ENCODE measurements at regions not wholly inside any gene's neighbourhood (a gene's known extent, or its start where the extent isn't known, plus 50 kb on each side); places are given as distances from the start of the nearest gene placed in this dataset.
"Not testable (repeated sequence)": the region's sequence is repeated elsewhere in the genome, so short reads cannot be mapped to it uniquely, and the experiment has no call there.

- intact Hi-C loops (cut with micrococcal nuclease), result no loop called here
Observed at GRCh38 chr6:150456466-150456865, 87.7 kb downstream of the IYD start.

DNA sequence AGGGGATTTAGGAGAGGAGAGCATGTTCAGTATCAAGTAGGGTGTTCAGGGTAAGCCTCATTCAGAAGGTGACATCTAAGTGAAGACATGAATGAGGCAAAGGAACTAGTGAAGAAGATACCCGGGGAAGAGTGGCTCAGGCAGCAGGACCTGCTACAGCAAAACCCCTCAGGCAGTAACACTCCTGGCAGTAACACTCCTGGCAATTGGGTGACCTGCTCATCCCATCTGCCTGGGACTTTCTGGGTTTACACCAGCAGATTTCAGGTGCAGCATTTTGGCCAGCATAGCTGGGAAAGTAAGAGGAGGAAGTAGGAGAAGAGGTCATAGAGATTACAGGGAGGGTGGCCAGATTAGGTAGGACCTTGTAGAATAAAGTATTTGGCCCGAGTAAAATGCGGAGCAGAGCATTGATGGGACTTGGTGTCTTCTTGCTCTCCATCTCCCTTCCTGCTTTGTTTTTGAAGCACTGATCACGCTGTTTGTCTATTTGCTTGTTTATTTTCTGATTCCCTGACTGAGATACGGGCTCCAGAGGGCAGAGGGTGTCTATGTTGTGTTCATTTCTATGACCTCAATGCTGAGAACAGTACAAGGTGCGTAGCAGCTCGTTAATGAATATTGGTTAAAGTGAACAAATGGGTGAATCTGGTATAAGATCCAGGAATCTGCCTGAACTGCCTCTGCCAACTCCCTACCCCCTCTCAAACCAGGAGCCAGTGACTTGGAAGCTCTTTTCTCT, 88.3 kb downstream of the IYD start:
- intact Hi-C loops (cut with micrococcal nuclease), result no loop called here

DNA sequence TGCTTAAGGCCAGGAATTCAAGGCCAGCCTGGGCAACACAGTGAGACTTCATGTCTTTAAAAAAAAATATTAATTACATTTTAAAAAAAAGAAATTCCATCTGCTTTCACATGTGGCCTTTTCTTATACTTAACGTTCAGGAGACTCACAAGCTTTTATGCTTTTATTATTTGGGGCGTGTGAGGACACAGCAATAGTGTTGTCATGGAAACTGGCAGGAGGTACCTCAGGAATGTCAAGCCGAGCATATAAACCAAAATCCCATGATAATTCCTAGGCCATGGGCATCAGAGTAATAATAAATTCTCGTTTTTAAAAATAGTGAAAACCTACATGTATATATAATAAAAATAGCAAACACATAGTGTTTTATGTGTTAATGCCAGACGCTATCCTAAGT, 89.8 kb downstream of the IYD start:
- intact Hi-C loops (cut with micrococcal nuclease), result no loop called here

- intact Hi-C loops (cut with micrococcal nuclease), result no loop called here
Observed at GRCh38 chr6:150463852-150464251, 95.0 kb downstream of the IYD start.

DNA sequence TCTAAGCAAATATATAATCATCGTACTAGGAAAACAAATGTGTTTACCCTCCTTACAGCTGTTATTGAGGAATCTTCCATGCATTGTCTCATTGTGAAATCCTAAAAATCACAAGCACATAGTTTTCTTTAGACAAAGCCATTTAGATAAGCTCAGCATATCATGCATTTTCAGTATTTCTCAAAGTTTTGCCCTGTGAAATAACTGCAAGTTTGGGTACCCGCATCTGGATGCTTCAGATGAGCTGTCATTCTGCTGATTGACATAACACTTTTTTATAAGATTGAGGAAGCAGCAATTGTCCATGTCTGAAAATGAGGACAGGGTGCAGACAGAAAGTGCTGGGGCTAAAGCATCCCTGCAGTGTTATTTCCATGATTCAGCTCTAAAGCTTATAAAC, 96.2 kb downstream of the IYD start:
- intact Hi-C loops (cut with micrococcal nuclease), result no loop called here

DNA sequence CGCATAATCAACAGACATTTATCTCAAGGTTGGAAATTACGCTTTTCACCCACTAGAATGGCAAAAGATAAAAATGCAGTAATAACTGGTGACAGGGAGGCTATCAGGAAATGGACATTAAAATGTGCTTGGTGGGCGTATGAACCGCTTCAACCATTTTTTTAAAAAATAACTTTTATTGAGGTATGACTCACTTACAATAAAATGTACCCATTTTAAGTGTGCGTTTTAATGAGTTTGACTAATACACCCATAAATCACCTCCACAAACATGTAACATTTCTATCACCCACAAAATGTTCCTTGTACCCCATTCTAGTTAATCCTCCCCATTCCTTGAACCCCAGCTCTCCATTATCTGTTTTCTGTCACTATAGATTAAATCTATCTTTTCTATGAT, 96.8 kb downstream of the IYD start:
- intact Hi-C loops (cut with micrococcal nuclease), result no loop called here

GRCh38 chr6:150466196-150466595, 97.4 kb downstream of the IYD start:
- intact Hi-C loops (cut with micrococcal nuclease), result no loop called here

DNA sequence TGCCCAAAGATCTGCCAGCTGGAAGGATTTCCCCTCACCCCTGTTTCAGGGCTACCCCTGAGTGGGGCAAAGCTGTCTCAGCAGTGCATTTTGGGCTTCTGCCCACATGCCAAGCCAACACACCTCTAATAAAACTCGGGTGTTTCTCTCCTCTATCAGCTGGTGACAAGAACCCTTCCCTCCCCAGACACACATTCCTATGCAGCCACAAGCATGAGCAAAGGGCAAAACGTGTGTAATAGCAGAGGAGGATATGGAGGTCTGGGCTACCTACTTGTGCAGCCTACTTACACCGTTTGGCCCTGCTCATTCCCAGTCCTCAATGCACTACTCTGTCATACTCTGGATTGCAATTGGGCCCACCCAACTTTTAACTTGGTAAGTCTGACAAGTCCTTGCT, 101.3 kb downstream of the IYD start:
- intact Hi-C loops (cut with micrococcal nuclease), result no loop called here

GRCh38 chr6:150470960-150471665, 102.3 kb downstream of the IYD start:
- intact Hi-C loops (cut with micrococcal nuclease), result no loop called here

DNA sequence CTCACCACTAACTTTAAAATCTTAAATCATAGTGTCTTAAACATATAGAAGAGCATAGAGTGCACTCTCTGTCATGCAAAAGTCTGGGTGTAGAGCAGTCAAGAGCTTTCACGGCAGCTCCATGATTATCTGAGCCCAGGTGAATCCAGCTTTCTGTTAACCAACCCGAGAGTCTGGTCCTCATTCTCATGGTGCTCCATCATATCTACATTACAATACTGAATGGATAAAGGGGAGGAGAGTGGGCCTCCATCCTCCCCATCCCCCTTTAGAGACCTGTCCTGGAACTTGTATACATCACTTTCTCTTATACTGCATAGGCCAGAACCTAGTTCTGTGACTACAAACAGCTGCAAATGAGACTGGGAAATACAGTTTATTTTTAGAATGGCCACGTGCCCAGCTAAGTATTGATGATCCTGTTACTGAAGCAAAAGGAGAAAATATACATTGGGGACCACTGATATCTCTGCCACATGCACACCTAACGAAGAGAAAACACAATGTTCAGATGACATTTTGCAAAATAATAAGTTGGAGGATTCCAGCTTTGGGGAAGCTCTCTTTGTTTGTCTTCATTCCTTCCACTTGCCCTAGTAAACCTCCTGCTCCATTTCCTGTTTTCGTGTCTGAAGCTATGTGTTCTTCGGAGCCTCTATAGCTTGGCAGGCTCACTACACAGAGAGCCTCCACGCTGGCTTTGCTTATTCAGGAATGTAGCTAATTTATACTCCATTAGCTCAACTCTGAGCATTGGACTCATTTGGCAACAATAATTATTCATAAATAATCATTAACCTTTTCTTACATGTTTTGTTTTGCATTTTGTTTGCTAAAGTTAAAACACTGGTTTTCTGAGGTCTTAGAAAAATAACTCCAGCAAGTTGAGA, 110.1 kb downstream of the IYD start:
- intact Hi-C loops (cut with micrococcal nuclease), result no loop called here

DNA sequence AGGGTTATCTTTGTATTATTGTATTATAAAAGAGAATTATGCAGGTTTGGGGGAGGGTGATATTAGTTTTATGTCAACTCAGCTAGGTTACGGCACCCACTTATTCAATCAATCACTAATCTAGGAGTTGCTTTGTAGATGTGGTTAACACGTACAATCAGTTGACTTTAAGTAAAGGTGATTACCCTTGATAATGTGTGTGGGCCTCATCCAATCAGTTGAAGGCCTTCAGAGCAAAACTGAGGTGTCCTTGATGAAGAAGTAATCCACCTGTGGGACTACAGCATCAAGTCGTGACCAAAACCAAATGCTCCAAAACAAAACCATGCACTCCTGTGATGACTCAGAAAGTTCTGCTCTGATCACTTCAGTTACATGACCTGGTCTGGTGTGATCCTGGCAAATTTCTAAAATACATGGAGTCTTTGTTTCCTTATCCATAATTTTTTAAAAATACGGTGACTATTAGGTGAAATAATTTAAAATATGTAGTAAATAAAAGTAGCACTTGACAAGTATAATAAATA, 114.1 kb downstream of the IYD start:
- intact Hi-C loops (cut with micrococcal nuclease), result no loop called here

GRCh38 chr6:150485161-150485958, 114.3 kb upstream of the PLEKHG1 start:
- intact Hi-C loops (cut with micrococcal nuclease), result no loop called here

GRCh38 chr6:150486048-150486447, 113.6 kb upstream of the PLEKHG1 start:
- intact Hi-C loops (cut with micrococcal nuclease), result no loop called here

DNA sequence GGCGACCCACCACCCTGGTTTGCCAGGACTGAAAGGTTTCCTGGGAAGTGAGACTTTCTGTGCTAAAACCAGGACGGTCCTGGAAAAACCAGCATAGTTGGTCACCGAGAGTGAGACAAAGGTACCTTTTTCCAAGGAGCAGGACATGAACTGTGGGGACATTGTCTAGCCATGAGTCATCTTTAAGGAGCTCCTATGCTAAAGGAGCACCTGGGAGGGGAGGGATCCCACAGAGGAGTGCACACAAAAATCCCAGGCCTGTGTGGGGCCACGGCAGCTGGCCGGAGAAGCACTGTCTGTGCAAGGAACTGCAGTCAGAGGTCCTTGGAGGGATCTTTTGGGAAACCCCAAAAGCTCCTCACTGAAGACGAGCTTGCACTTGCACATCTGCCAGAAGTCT, 109.1 kb upstream of the PLEKHG1 start:
- intact Hi-C loops (cut with micrococcal nuclease), result no loop called here

GRCh38 chr6:150491131-150491810, 108.4 kb upstream of the PLEKHG1 start:
- intact Hi-C loops (cut with micrococcal nuclease), result no loop called here

DNA sequence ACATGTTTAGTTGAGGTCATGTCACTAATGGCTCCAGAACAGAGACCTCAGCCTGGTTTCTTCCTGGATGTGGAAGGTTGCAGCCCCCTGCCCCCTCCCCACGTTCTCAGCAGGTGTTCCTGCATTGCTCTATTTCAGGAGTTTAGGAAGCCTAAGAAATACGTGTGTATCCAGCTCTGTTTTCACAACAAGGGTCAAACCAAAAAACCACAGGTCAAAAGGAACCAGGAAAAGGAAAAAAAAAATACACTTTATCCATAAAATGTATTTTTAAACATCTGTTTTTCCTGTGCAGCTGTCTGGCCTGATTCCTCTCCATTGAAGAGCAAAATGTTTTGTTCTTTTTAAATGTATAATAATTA, 107.9 kb upstream of the PLEKHG1 start:
- intact Hi-C loops (cut with micrococcal nuclease), result no loop called here

DNA sequence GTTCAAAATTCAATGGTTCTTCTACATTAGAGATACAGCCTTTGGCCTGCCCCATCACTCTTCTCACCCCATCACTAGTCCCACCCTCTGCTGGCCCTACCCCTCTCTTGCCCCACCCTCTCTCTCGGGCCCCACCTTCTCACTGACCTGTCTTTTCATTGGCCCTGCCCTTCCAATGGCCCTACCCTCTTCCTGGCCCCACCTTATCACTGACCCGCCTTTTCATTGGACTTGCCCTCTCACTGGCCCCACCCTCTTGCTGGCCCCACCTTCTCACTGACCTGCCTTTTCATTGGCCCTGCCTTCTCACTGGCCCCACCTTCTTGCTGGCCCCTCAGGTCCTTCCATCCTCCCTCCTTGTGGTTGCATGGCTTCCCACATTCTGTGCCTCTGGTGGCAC, 107.2 kb upstream of the PLEKHG1 start:
- intact Hi-C loops (cut with micrococcal nuclease), result no loop called here

DNA sequence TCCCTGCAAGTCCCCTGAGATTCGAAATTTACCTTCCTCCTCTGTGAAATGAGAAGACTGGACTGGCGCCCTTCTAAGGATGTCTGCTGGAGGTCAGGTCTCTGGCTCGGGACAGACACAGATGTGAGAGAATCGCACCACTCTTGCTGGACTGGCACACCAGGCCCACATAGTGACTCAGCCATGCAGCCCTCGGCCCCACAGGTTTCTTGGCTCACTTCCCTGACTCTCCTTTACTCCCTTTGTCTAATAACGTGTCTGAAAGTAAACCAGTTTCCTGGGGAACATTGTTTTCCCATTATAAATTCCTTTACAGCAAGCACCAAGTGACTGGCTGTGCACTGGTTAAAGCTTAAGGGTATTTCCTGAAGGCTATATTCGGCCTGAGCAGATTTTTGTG, 106.7 kb upstream of the PLEKHG1 start:
- intact Hi-C loops (cut with micrococcal nuclease), result no loop called here

GRCh38 chr6:150493552-150493951, 106.1 kb upstream of the PLEKHG1 start:
- intact Hi-C loops (cut with micrococcal nuclease), result not testable (repeated sequence)

- intact Hi-C loops (cut with micrococcal nuclease), result no loop called here
Observed at GRCh38 chr6:150494241-150494640, 105.4 kb upstream of the PLEKHG1 start.

GRCh38 chr6:150495126-150495525, 104.6 kb upstream of the PLEKHG1 start:
- intact Hi-C loops (cut with micrococcal nuclease), result no loop called here
